ENCODE measurements at regions not wholly inside any gene's neighbourhood (a gene's known extent, or its start where the extent isn't known, plus 50 kb on each side); places are given as distances from the start of the nearest gene placed in this dataset.

GRCh38 chr10:85547460-85548023 is 819.1 kb downstream of the GRID1 start:
- Histone ChIP-seq H3K4me2 (ENCODE audit: low read depth, low read length) (no peak overlapping the region), H2BK15ac (ENCODE audit: low read depth, low read length) (no peak overlapping the region), H2BK20ac (ENCODE audit: low read depth, low read length) (no peak overlapping the region), H3K79me1 (ENCODE audit: low read depth in 1 of 2, low read length in 2 of 2) (no peaks in the 10 kb centered on the region), H4K5ac (ENCODE audit: low read depth, low read length) (no peak overlapping the region), H2AFZ (replicated peaks; ENCODE audit: low read length, poor library complexity) (no peak overlapping the region), H3K56ac (ENCODE audit: extremely low read depth, insufficient read depth, low read length) (no peak overlapping the region), H3K4me1 (ENCODE audit: control insufficient read depth, insufficient read depth, low read length) (no peaks in the 10 kb centered on the region), H4K20me1 (ENCODE audit: insufficient read depth, low read length) (no peaks in the 10 kb centered on the region), H2AK5ac (ENCODE audit: low read depth, low read length) (no peak overlapping the region), H3K9ac (ENCODE audit: low read depth, low read length) (no peak overlapping the region), H3K23ac (ENCODE audit: low read depth, low read length) (no peak overlapping the region), H2BK120ac (ENCODE audit: low read depth, low read length) (no peak overlapping the region), H4K8ac (ENCODE audit: low read depth in 2 of 2, low read length in 2 of 2) (no peak overlapping the region), H3K9me1 (ENCODE audit: insufficient read depth, low read length) (no peaks in the 10 kb centered on the region), H3K4me3 (ENCODE audit: insufficient read depth, low read depth, low read length) (no peak overlapping the region), H2AK9ac (replicated peaks; ENCODE audit: low read depth, low read length, poor library complexity) (no peak overlapping the region), H3K36me3 (ENCODE audit: control insufficient read depth, insufficient read depth, low read length) (no peaks in the 10 kb centered on the region), H3K27ac (ENCODE audit: insufficient read depth, low read length) (no peak overlapping the region), H2BK5ac (ENCODE audit: low read depth, low read length, poor library complexity, severe bottlenecking) (no peak overlapping the region), H3K14ac (replicated peaks; ENCODE audit: low read depth, low read length) (no peak overlapping the region), H3K9me3 (ENCODE audit: control insufficient read depth, insufficient read depth, low read length) (peaks cover 6% of the 10 kb centered on the region; the same call in 1 of the 2 replicates), H4K91ac (ENCODE audit: insufficient read depth, low read depth, low read length) (no peak overlapping the region), H3K18ac (ENCODE audit: low read depth, low read length) (no peak overlapping the region), H3K27me3 (ENCODE audit: control insufficient read depth, insufficient read depth, low read length) (no peaks in the 10 kb centered on the region), H3K4ac (ENCODE audit: low read depth, low read length) (no peak overlapping the region)
- WGBS, 2 experiments (ENCODE audit: extremely low coverage in 2 of 2, insufficient read length in 1 of 2): no CpG with 5 or more reads among the region's 1 CpG
- in situ Hi-C loops (cut with MboI; ENCODE audit: low sequenced_read_pairs): no loop called here
- dilution Hi-C loops (cut with HindIII; ENCODE audit: low sequenced_read_pairs, unreplicated experiment): no loop called here
- BruUV-seq (replicated peaks): no TSS peak
- TF ChIP-seq NFE2L2 (IDR thresholded peaks at IDR 0.05; ENCODE audit: low read depth, low read length): no peak
- no peak for TF ChIP-seq RAD21 (IDR thresholded peaks at IDR 0.05; ENCODE audit: low read length)
- TF ChIP-seq RFX5 (IDR thresholded peaks at IDR 0.05; ENCODE audit: low read depth, low read length): no peak
- TF ChIP-seq BHLHE40 (IDR thresholded peaks at IDR 0.05; ENCODE audit: low read depth, low read length): no peak
- no peak for TF ChIP-seq CTCF (conservative IDR thresholded peaks at IDR 0.05; ENCODE audit: low read depth, low read length)
- no peak for TF ChIP-seq MAFK (IDR thresholded peaks at IDR 0.05; ENCODE audit: low read depth, low read length)
- no peak for TF ChIP-seq MAZ (IDR thresholded peaks at IDR 0.05; ENCODE audit: borderline replicate concordance, low read depth, low read length)
- no peak for TF ChIP-seq POLR2A (IDR thresholded peaks at IDR 0.05; ENCODE audit: low read depth, low read length)
- no peak for TF ChIP-seq RCOR1 (IDR thresholded peaks at IDR 0.05; ENCODE audit: insufficient replicate concordance, low read length)
- DNase-seq: no peak
- ChIA-PET POLR2A (ENCODE audit: unreplicated experiment) (no interaction called here), CTCF (no interaction called here)
- intact Hi-C loops (cut with micrococcal nuclease): no loop called here
- no peak for ATAC-seq (ENCODE audit: low read depth)
